ENCODE measurements at regions not wholly inside any gene's neighbourhood (a gene's known extent, or its start where the extent isn't known, plus 50 kb on each side); places are given as distances from the start of the nearest gene placed in this dataset.

DNA sequence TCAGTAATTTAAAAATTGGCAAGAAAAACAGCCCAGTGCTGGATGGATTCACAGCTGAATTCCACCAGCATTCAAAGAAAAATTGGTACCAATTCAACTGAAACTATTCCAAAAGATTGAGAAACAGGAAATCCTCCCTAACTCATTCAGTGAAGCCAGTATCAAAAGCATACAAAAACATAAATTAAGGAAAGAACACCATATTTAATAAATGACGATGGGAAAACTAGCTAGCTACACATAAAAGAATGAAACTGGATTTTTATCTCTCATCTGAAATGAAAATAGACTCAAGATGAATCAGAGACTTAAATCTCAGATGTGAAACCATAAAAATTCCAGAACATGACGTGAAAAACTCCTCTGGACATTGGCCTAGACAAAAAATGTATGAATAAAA, 516.8 kb upstream of the SPANXN1 start:
- TF ChIP-seq, protein P1, sequence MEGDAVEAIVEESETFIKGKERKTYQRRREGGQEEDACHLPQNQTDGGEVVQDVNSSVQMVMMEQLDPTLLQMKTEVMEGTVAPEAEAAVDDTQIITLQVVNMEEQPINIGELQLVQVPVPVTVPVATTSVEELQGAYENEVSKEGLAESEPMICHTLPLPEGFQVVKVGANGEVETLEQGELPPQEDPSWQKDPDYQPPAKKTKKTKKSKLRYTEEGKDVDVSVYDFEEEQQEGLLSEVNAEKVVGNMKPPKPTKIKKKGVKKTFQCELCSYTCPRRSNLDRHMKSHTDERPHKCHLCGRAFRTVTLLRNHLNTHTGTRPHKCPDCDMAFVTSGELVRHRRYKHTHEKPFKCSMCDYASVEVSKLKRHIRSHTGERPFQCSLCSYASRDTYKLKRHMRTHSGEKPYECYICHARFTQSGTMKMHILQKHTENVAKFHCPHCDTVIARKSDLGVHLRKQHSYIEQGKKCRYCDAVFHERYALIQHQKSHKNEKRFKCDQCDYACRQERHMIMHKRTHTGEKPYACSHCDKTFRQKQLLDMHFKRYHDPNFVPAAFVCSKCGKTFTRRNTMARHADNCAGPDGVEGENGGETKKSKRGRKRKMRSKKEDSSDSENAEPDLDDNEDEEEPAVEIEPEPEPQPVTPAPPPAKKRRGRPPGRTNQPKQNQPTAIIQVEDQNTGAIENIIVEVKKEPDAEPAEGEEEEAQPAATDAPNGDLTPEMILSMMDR (IDR thresholded peaks at IDR 0.05), result no peak
- TF ChIP-seq POLR2A (IDR thresholded peaks at IDR 0.05), result no peak

Measured in thyroid gland (tissue), 4 donors.